ENCODE measurements at regions not wholly inside any gene's neighbourhood (a gene's known extent, or its start where the extent isn't known, plus 50 kb on each side); places are given as distances from the start of the nearest gene placed in this dataset.

DNA sequence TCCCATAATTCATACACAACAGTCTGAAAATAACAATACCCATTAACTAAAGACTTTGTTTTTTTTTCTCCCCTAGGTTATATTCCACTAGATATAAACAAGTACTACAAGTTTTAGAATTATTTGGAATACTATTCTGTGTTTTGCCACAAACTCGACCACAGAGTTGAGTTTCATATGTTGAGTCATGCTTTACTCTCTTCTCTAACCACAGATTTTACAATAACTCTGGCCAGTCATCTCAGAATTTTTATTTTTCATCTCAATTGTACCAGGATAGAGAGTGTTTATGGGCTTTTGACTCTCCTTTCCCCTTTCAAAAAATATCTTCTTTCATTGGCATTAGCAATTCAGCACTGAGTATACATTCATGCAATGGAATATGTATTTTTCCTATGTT lies 348.7 kb upstream of the GALNT5 start:
- no TSS peak for BruUV-seq (replicated peaks)
- H3K4me1 ChIP-seq (ENCODE audit: control insufficient read depth, insufficient read depth, low read length): no peaks in the 10 kb centered on the region
- no peaks in the 10 kb centered on the region for H3K9me3 ChIP-seq (replicated peaks; ENCODE audit: control insufficient read depth, insufficient read depth, low read length)
- H3K27me3 ChIP-seq (replicated peaks in 1 of 2; ENCODE audit: control insufficient read depth in 2 of 2, insufficient read depth in 2 of 2, low read length in 1 of 2): no peaks in the 10 kb centered on the region
- WGBS (ENCODE audit: insufficient coverage, insufficient replicate concordance, low lambda C conversion rate, missing lambda C conversion rate): 0% methylated on average over 1 of the region's 1 CpG
- H2AFZ ChIP-seq (ENCODE audit: control insufficient read depth, low read depth, low read length): no peak overlapping the region
- no peaks in the 10 kb centered on the region for H4K20me1 ChIP-seq (ENCODE audit: control insufficient read depth, insufficient read depth)
- ChIA-PET SMC1A (ENCODE audit: uncharacterized antibody, unreplicated experiment) (no interaction called here), POLR2A (no interaction called here), CTCF (no interaction called here), RAD21 (ENCODE audit: unreplicated experiment) (no interaction called here)
- no peaks in the 10 kb centered on the region for H3K36me3 ChIP-seq (ENCODE audit: control insufficient read depth in 2 of 2, insufficient read depth in 2 of 2, low read length in 1 of 2)
- no peaks in the 10 kb centered on the region for H3K79me2 ChIP-seq (ENCODE audit: control insufficient read depth, insufficient read depth, low read length)
- ATAC-seq (peak; percentile 31; the same call in 1 of the 3 replicates), DNase-seq (ENCODE audit: low read depth, low spot score) (no peak), FAIRE-seq (no peak)
- no peak overlapping the region for H3K4me3 ChIP-seq
- intact Hi-C loops (cut with micrococcal nuclease; ENCODE audit: unreplicated experiment): no loop called here
- H3K4me2 ChIP-seq (ENCODE audit: control insufficient read depth, insufficient read depth): no peak overlapping the region
- in situ Hi-C loops (cut with MboI): no loop called here
- H3K9ac ChIP-seq (ENCODE audit: control insufficient read depth, insufficient read depth, low read length): no peak overlapping the region
- H3K27ac ChIP-seq (ENCODE audit: control insufficient read depth, insufficient read depth): no peak overlapping the region
- TF ChIP-seq RAD51 (IDR thresholded peaks at IDR 0.05) (no peak), RCOR1 (conservative IDR thresholded peaks at IDR 0.05; ENCODE audit: low read depth, low read length) (no peak), ETV6 (conservative IDR thresholded peaks at IDR 0.05 in 1 of 2, IDR thresholded peaks at IDR 0.05 in 1 of 2; ENCODE audit: borderline replicate concordance in 1 of 2, low read depth in 1 of 2) (no peak), GABPA (IDR thresholded peaks at IDR 0.05; ENCODE audit: low read depth) (0 out of 2 replicates have a peak, but pooled peaks have one; percentile 23), STAT3 (IDR thresholded peaks at IDR 0.05; ENCODE audit: low read depth, low read length) (no peak), PAX5 (IDR thresholded peaks at IDR 0.05; ENCODE audit: borderline replicate concordance, low read depth, low read length) (no peak), NR2F1 (conservative IDR thresholded peaks at IDR 0.05) (no peak), MTA2 (IDR thresholded peaks at IDR 0.05; ENCODE audit: low read depth) (no peak), SREBF2 (IDR thresholded peaks at IDR 0.05; ENCODE audit: low read length) (no peak), SIN3A (IDR thresholded peaks at IDR 0.05; ENCODE audit: low read depth, low read length) (no peak), SIX5 (IDR thresholded peaks at IDR 0.05; ENCODE audit: low read depth, low read length, severe bottlenecking) (no peak), EGR1 (IDR thresholded peaks at IDR 0.05; ENCODE audit: borderline replicate concordance in 1 of 2, low read depth in 2 of 2, low read length in 2 of 2) (no peak), JUNB (IDR thresholded peaks at IDR 0.05) (peak; percentile 36; the same call in 1 of the 2 replicates)
- TF ChIP-seq, protein P1, sequence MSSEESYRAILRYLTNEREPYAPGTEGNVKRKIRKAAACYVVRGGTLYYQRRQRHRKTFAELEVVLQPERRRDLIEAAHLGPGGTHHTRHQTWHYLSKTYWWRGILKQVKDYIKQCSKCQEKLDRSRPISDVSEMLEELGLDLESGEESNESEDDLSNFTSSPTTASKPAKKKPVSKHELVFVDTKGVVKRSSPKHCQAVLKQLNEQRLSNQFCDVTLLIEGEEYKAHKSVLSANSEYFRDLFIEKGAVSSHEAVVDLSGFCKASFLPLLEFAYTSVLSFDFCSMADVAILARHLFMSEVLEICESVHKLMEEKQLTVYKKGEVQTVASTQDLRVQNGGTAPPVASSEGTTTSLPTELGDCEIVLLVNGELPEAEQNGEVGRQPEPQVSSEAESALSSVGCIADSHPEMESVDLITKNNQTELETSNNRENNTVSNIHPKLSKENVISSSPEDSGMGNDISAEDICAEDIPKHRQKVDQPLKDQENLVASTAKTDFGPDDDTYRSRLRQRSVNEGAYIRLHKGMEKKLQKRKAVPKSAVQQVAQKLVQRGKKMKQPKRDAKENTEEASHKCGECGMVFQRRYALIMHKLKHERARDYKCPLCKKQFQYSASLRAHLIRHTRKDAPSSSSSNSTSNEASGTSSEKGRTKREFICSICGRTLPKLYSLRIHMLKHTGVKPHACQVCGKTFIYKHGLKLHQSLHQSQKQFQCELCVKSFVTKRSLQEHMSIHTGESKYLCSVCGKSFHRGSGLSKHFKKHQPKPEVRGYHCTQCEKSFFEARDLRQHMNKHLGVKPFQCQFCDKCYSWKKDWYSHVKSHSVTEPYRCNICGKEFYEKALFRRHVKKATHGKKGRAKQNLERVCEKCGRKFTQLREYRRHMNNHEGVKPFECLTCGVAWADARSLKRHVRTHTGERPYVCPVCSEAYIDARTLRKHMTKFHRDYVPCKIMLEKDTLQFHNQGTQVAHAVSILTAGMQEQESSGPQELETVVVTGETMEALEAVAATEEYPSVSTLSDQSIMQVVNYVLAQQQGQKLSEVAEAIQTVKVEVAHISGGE (CRISPR knock-in tag; IDR thresholded peaks at IDR 0.05): no peak
- TF ChIP-seq, protein P2, sequence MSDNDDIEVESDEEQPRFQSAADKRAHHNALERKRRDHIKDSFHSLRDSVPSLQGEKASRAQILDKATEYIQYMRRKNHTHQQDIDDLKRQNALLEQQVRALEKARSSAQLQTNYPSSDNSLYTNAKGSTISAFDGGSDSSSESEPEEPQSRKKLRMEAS (IDR thresholded peaks at IDR 0.05; ENCODE audit: low read depth, low read length): no peak
- TF ChIP-seq, protein P3, sequence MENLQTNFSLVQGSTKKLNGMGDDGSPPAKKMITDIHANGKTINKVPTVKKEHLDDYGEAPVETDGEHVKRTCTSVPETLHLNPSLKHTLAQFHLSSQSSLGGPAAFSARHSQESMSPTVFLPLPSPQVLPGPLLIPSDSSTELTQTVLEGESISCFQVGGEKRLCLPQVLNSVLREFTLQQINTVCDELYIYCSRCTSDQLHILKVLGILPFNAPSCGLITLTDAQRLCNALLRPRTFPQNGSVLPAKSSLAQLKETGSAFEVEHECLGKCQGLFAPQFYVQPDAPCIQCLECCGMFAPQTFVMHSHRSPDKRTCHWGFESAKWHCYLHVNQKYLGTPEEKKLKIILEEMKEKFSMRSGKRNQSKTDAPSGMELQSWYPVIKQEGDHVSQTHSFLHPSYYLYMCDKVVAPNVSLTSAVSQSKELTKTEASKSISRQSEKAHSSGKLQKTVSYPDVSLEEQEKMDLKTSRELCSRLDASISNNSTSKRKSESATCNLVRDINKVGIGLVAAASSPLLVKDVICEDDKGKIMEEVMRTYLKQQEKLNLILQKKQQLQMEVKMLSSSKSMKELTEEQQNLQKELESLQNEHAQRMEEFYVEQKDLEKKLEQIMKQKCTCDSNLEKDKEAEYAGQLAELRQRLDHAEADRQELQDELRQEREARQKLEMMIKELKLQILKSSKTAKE (IDR thresholded peaks at IDR 0.05; ENCODE audit: low read depth, poor library complexity, severe bottlenecking): no peak
- TF ChIP-seq, protein P4, sequence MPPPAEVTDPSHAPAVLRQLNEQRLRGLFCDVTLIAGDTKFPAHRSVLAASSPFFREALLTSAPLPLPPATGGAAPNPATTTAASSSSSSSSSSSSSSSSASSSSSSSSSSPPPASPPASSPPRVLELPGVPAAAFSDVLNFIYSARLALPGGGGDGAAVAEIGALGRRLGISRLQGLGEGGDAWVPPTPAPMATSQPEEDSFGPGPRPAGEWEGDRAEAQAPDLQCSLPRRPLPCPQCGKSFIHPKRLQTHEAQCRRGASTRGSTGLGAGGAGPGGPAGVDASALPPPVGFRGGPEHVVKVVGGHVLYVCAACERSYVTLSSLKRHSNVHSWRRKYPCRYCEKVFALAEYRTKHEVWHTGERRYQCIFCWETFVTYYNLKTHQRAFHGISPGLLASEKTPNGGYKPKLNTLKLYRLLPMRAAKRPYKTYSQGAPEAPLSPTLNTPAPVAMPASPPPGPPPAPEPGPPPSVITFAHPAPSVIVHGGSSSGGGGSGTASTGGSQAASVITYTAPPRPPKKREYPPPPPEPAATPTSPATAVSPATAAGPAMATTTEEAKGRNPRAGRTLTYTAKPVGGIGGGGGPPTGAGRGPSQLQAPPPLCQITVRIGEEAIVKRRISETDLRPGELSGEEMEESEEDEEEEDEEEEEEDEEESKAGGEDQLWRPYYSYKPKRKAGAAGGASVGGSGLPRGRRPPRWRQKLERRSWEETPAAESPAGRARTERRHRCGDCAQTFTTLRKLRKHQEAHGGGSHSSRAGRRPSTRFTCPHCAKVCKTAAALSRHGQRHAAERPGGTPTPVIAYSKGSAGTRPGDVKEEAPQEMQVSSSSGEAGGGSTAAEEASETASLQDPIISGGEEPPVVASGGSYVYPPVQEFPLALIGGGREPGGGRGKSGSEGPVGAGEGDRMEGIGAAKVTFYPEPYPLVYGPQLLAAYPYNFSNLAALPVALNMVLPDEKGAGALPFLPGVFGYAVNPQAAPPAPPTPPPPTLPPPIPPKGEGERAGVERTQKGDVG (CRISPR knock-in tag; IDR thresholded peaks at IDR 0.05): no peak
